ENCODE measurements at regions not wholly inside any gene's neighbourhood (a gene's known extent, or its start where the extent isn't known, plus 50 kb on each side); places are given as distances from the start of the nearest gene placed in this dataset.

GRCh38 chr5:37900692-37901091, 60.9 kb upstream of the GDNF start:
- no peak for DNase-seq

- DNase-seq, result no peak
Observed at GRCh38 chr5:37899037-37899436, 59.2 kb upstream of the GDNF start.

GRCh38 chr5:37896159-37896558, 56.3 kb upstream of the GDNF start:
- DNase-seq, result no peak

- DNase-seq, result no peak
Observed at GRCh38 chr5:37893434-37894134, 53.7 kb upstream of the GDNF start.

GRCh38 chr5:37892586-37892985, 52.7 kb upstream of the GDNF start:
- DNase-seq, result no peak

GRCh38 chr5:37891832-37892231, 52.0 kb upstream of the GDNF start:
- no peak for DNase-seq

- DNase-seq, result no peak
Observed at GRCh38 chr5:37889612-37890317, 49.9 kb upstream of the GDNF start.

All from activated CD4-positive, alpha-beta T cell treated with anti-CD3 and anti-CD28 coated beads, Interleukin-2, amount 50 U/mL, for 16 hours (primary cell).